ENCODE measurements at regions not wholly inside any gene's neighbourhood (a gene's known extent, or its start where the extent isn't known, plus 50 kb on each side); places are given as distances from the start of the nearest gene placed in this dataset.

GRCh38 chr2:6650311-6650710 is 215.4 kb downstream of the CMPK2 start:
- ATAC-seq (no peak), DNase-seq (no peak)
- intact Hi-C loops (cut with DNase I), result no loop called here
- Histone ChIP-seq H3K4me1 (no peaks in the 10 kb centered on the region), H3K27ac (no peak overlapping the region), H3K36me3 (no peaks in the 10 kb centered on the region), H3K9me3 (no peaks in the 10 kb centered on the region), H3K27me3 (no peaks in the 10 kb centered on the region), H3K4me3 (no peak overlapping the region)
- no peak for TF ChIP-seq CTCF (IDR thresholded peaks at IDR 0.05)

DNA sequence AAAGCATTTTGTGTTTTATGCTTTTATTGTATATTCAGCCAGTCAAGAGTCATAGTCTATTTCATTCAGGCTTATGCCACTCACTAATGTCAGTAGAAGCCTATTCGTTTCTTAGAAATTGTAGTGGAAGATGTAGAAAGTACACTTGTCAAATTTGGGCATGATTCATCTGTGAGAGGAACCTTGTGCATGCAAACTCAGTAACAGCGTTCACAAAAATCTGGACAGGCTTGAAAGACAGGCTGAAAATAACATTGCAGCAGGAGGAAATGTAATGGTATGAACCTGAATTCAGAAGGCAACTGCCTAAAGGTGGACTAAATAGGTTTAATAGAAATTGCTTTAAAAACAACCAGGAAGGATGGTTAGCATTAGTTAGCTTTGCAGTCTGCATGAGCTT is 213.5 kb downstream of the CMPK2 start:
- no peaks in the 10 kb centered on the region for H3K36me3 ChIP-seq
- ATAC-seq (no peak), DNase-seq (no peak)
- H3K4me3 ChIP-seq, result no peak overlapping the region
- no peak for TF ChIP-seq CTCF (IDR thresholded peaks at IDR 0.05)
- H3K27me3 ChIP-seq, result no peaks in the 10 kb centered on the region
- no peaks in the 10 kb centered on the region for H3K9me3 ChIP-seq
- no peak overlapping the region for H3K27ac ChIP-seq
- no peaks in the 10 kb centered on the region for H3K4me1 ChIP-seq
- intact Hi-C loops (cut with DNase I), result no loop called here

DNA sequence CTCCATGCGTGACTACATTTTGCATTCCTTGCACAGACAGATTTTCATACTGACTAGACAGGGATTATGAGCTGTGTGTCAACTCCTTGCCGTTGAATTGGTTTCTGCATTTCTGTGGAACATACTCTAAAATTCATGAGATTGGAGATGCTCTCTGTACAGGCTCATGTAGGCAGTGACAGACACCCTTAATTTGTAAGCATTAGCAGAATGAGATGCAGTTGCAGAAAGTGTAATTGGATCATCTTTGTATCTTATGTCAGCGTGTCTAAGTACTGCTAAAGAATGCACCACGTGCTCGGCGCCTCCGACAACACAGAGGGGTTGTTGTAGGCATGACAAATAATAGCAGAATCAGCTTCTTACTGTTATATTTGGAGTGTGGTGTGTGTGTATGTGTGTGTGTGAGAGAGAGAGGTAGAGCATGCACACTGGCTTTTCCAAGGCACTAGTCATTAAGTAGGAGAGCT is 212.4 kb downstream of the CMPK2 start:
- Histone ChIP-seq H3K9me3 (no peaks in the 10 kb centered on the region), H3K27me3 (no peaks in the 10 kb centered on the region), H3K36me3 (no peaks in the 10 kb centered on the region), H3K27ac (no peak overlapping the region), H3K4me1 (no peaks in the 10 kb centered on the region), H3K4me3 (no peak overlapping the region)
- intact Hi-C loops (cut with DNase I), result no loop called here
- DNase-seq (no peak), ATAC-seq (no peak)
- no peak for TF ChIP-seq CTCF (IDR thresholded peaks at IDR 0.05)

DNA sequence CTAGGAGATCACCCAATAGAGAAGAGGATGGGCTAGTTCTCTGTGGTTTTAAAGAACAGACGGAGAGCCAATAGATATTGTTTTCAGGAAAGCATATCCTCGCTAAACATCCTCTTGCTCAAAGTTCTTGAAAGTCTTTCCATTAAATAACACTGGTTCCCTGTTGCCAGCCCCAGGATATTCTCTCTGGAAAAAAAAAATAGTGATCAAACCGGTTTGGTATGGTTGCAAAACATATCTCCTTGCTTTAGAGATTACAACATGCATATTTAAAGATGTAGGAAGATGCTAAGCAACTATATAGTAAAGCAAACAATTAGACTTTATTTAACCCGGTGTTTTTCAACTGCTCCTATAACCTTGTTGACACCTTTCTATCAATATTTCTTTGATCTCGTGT is 211.4 kb downstream of the CMPK2 start:
- Histone ChIP-seq H3K27ac (no peak overlapping the region), H3K36me3 (no peaks in the 10 kb centered on the region), H3K9me3 (no peaks in the 10 kb centered on the region), H3K27me3 (no peaks in the 10 kb centered on the region), H3K4me3 (no peak overlapping the region), H3K4me1 (no peaks in the 10 kb centered on the region)
- no peak for ATAC-seq
- no peak for TF ChIP-seq CTCF (IDR thresholded peaks at IDR 0.05)
- no peak for DNase-seq
- intact Hi-C loops (cut with DNase I), result no loop called here

DNA sequence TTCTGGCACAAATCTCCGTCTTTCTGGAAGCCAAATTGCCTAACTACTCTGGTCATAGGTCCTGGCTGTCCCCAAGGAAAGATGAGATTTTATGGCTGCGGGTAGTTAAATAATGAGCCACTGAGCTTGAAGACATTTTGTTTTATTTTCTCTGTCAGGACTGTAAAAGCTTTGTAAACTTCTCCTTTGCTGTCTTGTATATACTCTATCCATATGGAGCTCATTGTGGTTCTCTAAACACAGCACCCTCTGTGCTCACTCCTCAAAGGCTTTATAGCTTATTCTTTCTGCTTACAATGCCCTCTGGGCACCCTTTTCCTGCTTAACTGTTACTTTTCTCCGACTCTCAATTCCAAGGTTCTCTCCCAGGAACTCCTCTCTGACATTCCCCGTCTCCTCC is 209.1 kb downstream of the CMPK2 start:
- Histone ChIP-seq H3K4me1 (no peaks in the 10 kb centered on the region), H3K4me3 (no peak overlapping the region), H3K9me3 (no peaks in the 10 kb centered on the region), H3K27ac (no peak overlapping the region), H3K36me3 (no peaks in the 10 kb centered on the region), H3K27me3 (no peaks in the 10 kb centered on the region)
- no peak for ATAC-seq
- intact Hi-C loops (cut with DNase I), result no loop called here
- DNase-seq, result no peak
- no peak for TF ChIP-seq CTCF (IDR thresholded peaks at IDR 0.05)

- Histone ChIP-seq H3K36me3 (no peaks in the 10 kb centered on the region), H3K27ac (no peak overlapping the region), H3K4me1 (no peaks in the 10 kb centered on the region), H3K27me3 (no peaks in the 10 kb centered on the region), H3K9me3 (no peaks in the 10 kb centered on the region), H3K4me3 (no peak overlapping the region)
- no peak for TF ChIP-seq CTCF (IDR thresholded peaks at IDR 0.05)
- intact Hi-C loops (cut with DNase I), result no loop called here
- no peak for DNase-seq
- no peak for ATAC-seq
Observed at GRCh38 chr2:6657136-6657535, 208.6 kb downstream of the CMPK2 start.
